GM18520 (cell line): ENCODE measurements at regions not wholly inside any gene's neighbourhood (a gene's known extent, or its start where the extent isn't known, plus 50 kb on each side); places are given as distances from the start of the nearest gene placed in this dataset.

ENCODE experiments used
- ATAC-seq: cut with Tn5 transposase; IDR thresholded peaks from one replicate; pipeline ENCODE4 v1.9.1; 2021; ENCODE audit not compliant: unreplicated experiment

DNA sequence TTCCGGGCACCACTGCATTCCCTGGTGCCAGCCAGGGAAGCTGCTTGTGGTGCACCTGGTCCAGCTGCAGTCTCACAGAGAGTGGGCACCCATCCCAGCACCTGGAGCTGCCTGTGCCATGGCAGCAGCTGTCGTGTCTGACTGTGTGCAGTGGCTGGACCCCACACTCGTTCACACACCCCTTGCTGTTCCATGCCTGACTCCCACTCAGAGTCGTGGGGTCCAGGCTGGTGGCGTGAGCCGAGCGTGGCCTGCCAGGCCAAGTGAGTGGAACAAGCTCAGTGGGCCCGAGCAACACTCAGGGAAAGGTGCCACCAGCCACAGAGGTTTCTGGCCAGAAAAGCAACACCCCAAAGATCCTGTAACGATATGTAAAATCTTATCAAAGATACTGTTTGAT is 97.2 kb upstream of the KCNK1 start:
- ATAC-seq: no peak

DNA sequence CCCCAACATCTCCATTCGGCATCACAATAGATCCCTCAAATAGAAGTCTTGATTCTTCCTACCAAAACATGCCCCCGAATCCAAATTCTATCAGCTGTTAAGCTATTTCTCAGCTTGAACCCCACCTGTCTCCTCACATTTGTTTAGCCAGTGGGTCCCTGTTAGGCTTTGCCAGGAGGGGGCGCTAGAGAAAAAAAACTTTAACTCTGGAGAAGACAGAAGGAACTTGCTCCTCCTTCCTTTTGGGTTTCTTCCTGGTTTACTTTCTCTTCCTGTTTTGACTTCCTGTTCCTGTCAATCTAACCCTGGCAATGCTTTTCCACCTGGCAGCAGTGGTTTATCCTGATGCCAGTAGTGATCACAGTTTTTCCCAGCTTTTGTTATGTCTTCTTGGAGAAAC is 95.6 kb upstream of the KCNK1 start:
- ATAC-seq: no peak

DNA sequence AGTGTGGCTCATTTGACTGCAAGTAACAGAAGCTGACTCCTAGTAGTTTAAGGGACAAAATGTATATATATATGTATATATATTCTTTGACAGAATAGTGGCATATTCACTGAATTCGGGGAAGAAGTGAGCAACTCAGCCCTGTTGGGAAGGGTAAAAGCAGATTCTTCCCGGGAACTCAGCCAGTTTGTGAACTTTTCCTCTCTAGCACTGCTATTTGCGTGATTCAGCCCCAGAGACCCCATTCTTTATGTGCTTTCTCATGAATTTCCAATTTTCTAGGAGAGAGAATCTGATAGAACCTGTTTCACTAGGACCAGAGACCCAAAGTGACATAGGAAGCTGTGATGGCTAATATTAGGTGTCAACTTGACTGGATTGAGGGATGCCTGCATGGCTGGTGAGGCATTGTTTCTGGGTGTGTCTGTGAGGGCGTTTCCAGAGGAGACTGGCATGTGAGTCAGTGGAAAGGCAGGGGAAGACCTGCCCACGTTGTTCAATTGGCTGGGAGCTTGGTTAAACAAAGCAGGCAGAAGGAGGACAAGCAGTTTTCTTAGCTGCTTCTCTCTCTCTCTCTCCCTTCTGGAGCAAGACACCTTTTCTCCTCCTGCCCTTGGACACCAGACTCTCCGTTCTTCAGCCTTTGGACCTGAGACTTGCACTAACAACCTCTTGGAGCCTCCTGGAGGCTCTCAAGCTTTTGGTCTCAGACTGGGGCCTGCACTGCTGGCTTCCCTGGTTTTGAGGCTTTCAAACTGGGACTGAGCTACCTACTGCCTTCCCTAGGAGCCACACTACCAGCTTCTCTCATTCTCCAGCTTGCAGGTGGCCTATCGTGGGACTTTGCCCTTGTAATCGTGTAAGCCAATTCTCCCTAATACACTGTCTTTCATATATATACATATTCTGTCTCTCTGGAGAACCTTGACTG is 93.4 kb upstream of the KCNK1 start:
- ATAC-seq: no peak

DNA sequence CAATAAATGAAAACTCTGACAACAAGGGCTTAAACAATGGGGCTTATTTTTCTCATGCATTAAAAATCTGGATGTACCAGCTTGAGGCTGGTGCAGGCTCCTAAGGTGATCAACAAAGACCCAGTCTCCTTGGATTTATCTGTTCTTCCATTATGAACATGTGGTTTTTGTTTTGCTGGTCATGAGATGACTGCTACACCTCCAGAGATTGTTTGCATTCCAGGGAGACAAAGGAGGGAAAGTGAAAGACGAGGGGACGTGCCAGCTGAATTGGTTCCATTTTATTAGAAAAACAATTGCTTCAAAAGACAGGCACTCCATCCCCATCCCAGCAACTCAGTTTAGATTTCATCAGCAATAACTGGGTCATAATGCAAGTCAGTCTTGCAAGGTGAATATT is 90.9 kb upstream of the KCNK1 start:
- ATAC-seq: no peak

DNA sequence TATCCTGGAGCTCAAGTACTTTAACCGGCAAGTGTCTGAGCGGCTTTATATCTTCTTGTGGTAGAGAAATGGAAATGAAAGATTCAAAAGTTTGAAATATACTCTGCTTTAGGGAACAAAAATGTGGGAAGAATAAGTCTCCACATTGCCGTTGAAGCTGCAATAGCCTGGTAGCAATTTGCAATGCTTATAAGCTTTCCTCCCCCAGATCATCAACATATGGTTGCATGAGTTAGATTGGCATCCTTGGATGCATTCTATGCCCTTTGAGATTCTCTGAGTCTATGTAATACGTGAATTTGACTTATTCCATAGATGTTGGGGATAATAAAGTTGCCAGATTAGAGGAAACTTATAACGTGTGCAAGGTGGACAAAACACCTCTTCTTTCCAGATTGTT is 86.1 kb upstream of the KCNK1 start:
- no peak for ATAC-seq

DNA sequence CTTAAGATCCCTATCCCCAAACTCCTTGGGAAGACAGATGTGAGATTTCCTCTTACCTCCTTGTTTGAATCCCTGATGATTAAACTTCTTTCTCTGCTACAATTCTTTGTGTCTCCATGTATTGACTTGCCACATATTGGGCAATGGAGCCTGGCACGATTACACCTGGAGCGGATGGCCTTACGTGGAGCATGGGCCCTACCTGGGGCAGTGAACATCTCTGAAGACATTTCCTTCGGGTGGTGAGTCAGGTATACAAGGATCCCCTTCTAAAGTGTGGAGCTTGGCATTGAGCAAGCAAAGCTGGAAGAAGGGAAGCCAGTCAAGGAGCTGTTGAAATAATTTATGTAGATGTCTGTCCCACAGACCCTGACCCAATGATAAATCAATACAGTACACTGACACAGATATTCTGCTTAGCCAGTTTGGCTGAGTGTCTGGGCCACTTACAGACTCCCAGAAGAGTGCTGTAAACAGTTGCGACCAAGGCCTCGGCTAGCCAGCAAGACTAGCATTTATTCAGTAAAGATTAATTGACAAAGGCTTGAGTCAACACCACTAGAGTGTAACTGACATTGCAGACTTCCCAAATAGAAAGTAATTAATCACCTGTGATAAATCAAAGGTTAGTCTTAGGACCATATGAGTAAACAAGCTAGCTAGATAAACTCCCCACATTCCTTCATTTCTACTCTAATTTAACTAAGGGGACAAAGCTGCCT is 83.1 kb upstream of the KCNK1 start:
- no peak for ATAC-seq

DNA sequence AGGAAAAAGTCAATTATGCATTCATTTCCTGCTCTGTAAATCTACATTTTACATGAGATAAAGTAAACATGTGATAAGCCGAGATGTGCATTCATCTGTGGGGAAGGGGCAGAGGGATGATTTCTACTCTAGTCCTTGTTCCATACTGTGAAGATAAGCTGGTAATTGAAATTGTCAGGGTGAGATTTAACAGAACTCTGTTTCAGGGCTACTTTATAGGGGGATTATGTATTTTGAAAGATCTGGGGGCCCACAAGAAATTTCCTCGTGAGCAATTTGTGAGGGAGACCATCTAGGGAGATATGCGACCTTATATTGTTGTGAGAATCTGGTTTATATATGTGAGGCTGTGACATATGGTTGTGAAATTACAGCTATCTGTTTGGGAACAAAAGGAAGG is 73.1 kb upstream of the KCNK1 start:
- ATAC-seq: no peak

DNA sequence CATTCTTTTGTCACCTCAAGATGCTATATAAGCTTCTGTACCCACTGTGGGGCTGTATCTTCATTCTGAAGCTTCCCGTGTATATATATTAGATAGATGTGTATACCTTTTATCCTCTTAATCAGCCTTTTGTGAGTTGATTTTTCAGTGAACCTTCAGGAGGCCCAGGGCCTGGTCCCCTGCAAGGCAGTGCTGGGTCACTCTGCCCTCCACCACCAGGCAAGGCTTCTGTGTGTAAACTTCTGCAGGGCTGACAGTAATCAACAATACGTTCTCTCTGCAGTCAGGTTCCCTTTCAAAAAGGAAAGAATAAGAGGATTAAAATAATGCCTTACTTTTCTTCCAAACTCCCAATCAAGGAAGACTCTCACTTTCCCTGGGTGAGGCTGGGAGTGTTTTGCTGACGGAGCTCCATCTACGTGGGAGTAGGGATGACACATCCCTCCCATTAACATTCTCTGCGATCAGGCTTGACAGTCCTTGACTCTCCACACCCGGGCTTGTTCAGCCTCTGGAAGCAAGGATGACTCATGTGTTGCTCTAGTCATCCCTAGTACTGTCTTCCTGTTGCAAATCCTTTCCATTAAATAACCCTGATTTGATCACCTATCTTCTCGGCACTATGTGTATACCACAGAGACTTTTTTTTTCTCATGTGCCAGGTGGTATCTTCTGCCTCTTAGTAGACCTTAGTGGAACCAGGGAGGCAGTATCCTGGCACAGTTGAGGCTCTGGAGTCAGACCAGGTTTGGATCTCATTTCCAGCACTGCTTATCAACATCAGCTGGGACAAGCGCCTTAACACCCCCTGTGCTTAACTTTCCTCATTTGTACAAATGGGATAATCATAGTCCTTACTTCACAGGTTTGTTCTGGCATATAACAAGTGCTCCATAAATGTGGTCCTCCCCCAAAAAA is 70.3 kb upstream of the KCNK1 start:
- no peak for ATAC-seq

DNA sequence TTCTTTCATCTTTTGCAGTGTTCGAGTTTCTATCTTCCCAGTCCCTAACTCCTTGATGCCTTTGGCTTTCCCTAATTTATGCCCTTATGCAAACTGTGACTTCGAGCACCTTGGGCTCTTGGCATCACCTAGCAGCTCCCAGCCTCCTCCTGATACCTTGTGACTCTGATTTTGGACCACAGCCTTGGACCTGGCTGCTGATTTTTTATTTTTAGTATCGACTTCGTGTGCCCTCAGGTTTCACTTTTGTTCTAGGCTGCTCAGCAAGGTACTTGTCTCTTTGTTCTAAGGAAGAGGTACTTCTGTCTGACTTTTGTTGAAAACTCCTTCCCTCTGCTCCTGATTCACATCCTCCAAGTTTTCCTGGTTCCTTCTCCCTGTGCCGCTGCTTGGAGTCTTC is 69.6 kb upstream of the KCNK1 start:
- no peak for ATAC-seq

DNA sequence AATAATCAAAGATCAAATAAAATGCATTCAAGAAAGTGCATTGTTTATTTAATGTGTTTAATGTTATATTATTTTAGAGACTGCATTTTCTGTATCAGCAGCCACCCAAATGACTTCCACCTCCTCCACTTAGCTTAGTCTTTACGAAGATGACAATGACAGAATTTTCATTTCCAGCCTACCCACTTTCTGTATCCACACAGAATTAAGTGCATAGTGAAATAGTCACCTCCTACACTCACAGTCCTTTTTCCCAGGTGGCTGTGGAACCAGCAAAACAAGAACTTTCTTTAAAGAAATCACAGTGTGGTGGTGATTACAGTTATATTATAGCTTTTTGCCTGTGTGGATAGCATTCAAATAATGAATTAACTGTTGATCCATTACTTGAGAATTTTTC is 66.2 kb upstream of the KCNK1 start:
- no peak for ATAC-seq

DNA sequence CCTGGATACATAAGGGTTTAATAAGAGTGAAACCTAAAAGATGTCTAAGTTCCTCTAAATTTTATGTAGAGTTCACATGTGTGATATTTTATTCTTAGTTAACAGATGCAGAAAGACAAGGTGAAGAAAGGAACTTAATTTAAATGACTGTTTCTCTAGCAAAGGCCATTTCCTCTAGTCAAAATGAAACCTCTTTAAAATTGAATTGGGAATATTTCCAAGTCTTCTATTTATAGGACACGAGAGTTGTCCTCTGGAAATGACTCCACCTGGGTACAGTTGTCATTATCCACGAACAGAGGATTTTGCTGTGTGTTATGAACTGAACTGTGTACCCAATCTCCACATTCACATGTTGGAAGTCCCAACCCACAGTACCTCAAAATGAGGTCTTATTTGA is 64.5 kb upstream of the KCNK1 start:
- ATAC-seq: no peak

DNA sequence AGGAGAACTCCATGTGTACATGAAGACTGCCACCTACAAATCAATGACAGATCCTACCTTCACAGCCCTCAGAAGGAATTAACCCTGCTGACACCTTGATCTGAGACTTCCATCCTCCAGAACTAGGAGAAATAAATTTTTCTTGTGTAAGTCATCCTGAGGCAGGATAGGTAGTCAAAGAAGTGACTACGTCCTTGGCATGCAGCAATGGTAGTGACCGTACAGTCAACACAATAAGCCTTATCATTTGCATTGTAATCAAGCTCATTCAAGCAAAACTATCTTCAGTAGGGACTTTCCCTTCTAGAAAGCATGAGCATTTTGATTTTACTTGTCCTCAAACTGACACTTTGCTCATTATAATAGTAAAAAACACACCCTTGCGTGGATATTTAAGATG is 64.0 kb upstream of the KCNK1 start:
- ATAC-seq: no peak

DNA sequence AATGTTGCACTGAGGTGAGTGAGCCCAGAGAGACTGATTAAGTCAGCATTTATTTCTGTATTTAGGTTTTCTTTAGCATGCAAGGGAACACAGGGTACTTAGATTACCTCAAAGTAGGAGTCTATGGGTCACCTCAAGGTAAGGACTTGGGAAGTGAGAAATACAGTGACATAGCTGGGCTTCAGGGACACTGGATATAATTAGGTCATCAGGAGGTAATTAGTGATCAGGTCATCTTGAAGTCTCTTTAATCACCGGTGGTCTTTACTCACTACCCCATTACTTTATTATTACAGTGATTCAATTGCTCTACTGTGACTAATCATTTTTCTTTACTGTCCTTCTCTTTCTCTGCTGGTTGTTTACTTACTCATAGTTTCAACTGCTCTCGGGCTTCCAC is 59.9 kb upstream of the KCNK1 start:
- no peak for ATAC-seq

DNA sequence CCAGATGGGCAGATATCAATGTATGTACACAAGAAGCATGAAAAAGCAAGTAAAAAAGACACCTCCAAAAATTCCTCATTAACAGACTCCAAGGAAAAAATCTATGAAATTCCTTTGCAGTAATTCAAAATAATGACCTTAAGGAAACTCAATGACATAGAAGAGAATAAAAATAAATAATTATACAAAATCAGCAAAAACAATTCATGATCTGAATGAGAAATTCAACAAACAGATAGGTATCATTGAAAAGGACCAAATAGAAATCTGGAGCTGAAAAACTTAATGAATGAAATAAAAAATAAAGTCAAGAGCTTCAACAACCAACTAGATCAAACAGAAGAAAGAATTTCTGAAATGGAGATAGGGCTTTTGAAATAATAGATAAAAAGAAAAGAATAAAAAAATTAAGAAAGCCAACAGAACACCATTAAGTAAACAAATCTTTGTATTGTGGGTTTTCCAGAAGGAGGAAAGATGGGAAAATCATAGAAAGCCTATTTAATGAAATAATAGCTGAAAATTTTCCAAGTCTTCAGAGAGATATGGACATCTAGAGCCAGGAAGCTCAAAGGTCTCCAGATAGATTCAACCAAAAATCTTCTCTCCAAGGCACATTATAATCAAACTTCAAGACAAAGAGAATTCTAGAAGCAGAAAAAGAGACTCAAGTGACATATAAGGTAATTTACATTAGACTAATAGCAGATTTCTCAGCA is 52.0 kb upstream of the KCNK1 start:
- ATAC-seq: no peak
